ENCODE measurements at regions not wholly inside any gene's neighbourhood (a gene's known extent, or its start where the extent isn't known, plus 50 kb on each side); places are given as distances from the start of the nearest gene placed in this dataset.

GRCh38 chr5:66382152-66382551, 214.0 kb upstream of the MAST4 start:
- TF ChIP-seq USF1 (IDR thresholded peaks at IDR 0.05), result no peak
- TF ChIP-seq TEAD4 (IDR thresholded peaks at IDR 0.05), result no peak
- no peak for TF ChIP-seq RAD21 (IDR thresholded peaks at IDR 0.05; ENCODE audit: low read depth)
- no peak for TF ChIP-seq NFIC (IDR thresholded peaks at IDR 0.05)
- no peak for TF ChIP-seq EGR1 (IDR thresholded peaks at IDR 0.05)
- TF ChIP-seq YY1 (IDR thresholded peaks at IDR 0.05; ENCODE audit: low read depth), result no peak
- TF ChIP-seq CREB1 (IDR thresholded peaks at IDR 0.05; ENCODE audit: low read depth), result no peak
- TF ChIP-seq MAX (IDR thresholded peaks at IDR 0.05), result no peak
- TF ChIP-seq TAF1 (IDR thresholded peaks at IDR 0.05; ENCODE audit: low read depth), result no peak
- TF ChIP-seq CEBPB (IDR thresholded peaks at IDR 0.05), result no peak
- no peak for TF ChIP-seq REST (IDR thresholded peaks at IDR 0.05; ENCODE audit: low read depth)
- no peak for TF ChIP-seq ZBTB7A (IDR thresholded peaks at IDR 0.05; ENCODE audit: low read depth)
- no peak for TF ChIP-seq FOXM1 (IDR thresholded peaks at IDR 0.05; ENCODE audit: borderline replicate concordance, low read depth)
- TF ChIP-seq TCF12 (IDR thresholded peaks at IDR 0.05; ENCODE audit: low read depth), result no peak
- no peak for TF ChIP-seq EP300 (IDR thresholded peaks at IDR 0.05; ENCODE audit: borderline replicate concordance)

GRCh38 chr5:66406761-66407336, 189.3 kb upstream of the MAST4 start:
- TF ChIP-seq REST (IDR thresholded peaks at IDR 0.05; ENCODE audit: low read depth), result no peak
- no peak for TF ChIP-seq EGR1 (IDR thresholded peaks at IDR 0.05)
- no peak for TF ChIP-seq TAF1 (IDR thresholded peaks at IDR 0.05; ENCODE audit: low read depth)
- no peak for TF ChIP-seq NFIC (IDR thresholded peaks at IDR 0.05)
- TF ChIP-seq MAX (IDR thresholded peaks at IDR 0.05), result no peak
- TF ChIP-seq USF1 (IDR thresholded peaks at IDR 0.05), result no peak
- TF ChIP-seq FOXM1 (IDR thresholded peaks at IDR 0.05; ENCODE audit: borderline replicate concordance, low read depth), result no peak
- TF ChIP-seq TEAD4 (IDR thresholded peaks at IDR 0.05), result no peak
- TF ChIP-seq ZBTB7A (IDR thresholded peaks at IDR 0.05; ENCODE audit: low read depth), result no peak
- no peak for TF ChIP-seq RAD21 (IDR thresholded peaks at IDR 0.05; ENCODE audit: low read depth)
- no peak for TF ChIP-seq EP300 (IDR thresholded peaks at IDR 0.05; ENCODE audit: borderline replicate concordance)
- no peak for TF ChIP-seq YY1 (IDR thresholded peaks at IDR 0.05; ENCODE audit: low read depth)
- no peak for TF ChIP-seq CREB1 (IDR thresholded peaks at IDR 0.05; ENCODE audit: low read depth)
- no peak for TF ChIP-seq CEBPB (IDR thresholded peaks at IDR 0.05)
- TF ChIP-seq TCF12 (IDR thresholded peaks at IDR 0.05; ENCODE audit: low read depth), result no peak

- no peak for TF ChIP-seq MAX (IDR thresholded peaks at IDR 0.05)
- no peak for TF ChIP-seq REST (IDR thresholded peaks at IDR 0.05; ENCODE audit: low read depth)
- no peak for TF ChIP-seq EGR1 (IDR thresholded peaks at IDR 0.05)
- no peak for TF ChIP-seq TCF12 (IDR thresholded peaks at IDR 0.05; ENCODE audit: low read depth)
- TF ChIP-seq USF1 (IDR thresholded peaks at IDR 0.05), result no peak
- no peak for TF ChIP-seq CEBPB (IDR thresholded peaks at IDR 0.05)
- TF ChIP-seq NFIC (IDR thresholded peaks at IDR 0.05), result no peak
- no peak for TF ChIP-seq TEAD4 (IDR thresholded peaks at IDR 0.05)
- TF ChIP-seq TAF1 (IDR thresholded peaks at IDR 0.05; ENCODE audit: low read depth), result no peak
- no peak for TF ChIP-seq ZBTB7A (IDR thresholded peaks at IDR 0.05; ENCODE audit: low read depth)
- no peak for TF ChIP-seq FOXM1 (IDR thresholded peaks at IDR 0.05; ENCODE audit: borderline replicate concordance, low read depth)
- no peak for TF ChIP-seq RAD21 (IDR thresholded peaks at IDR 0.05; ENCODE audit: low read depth)
- TF ChIP-seq EP300 (IDR thresholded peaks at IDR 0.05; ENCODE audit: borderline replicate concordance), result no peak
- TF ChIP-seq YY1 (IDR thresholded peaks at IDR 0.05; ENCODE audit: low read depth), result no peak
- TF ChIP-seq CREB1 (IDR thresholded peaks at IDR 0.05; ENCODE audit: low read depth), result no peak
These were observed 188.4 kb upstream of the MAST4 start for GRCh38 chr5:66407765-66408164.

All from Ishikawa (cell line).